WTC11 (cell line): ENCODE measurements at regions not wholly inside any gene's neighbourhood (a gene's known extent, or its start where the extent isn't known, plus 50 kb on each side); places are given as distances from the start of the nearest gene placed in this dataset.

Source experiments
- ATAC-seq: fragments of 200-7000 bp; cut with Tn5 transposase; 2 replicates; pipeline ENCODE4 v1.10.0; 2021; ENCODE audit warnings: mild to moderate bottlenecking, moderate library complexity
- CTCF ChIA-PET: fragments of 300-600 bp; sonication (Branson Sonifier 250); formaldehyde crosslinking; loops from one replicate; lab custom pipeline; 2021; ENCODE audit warnings: antibody characterized with exemption; lab: Charles Lee
- POLR2A ChIA-PET: fragments of 350-600 bp; sonication (Branson Sonifier 250); formaldehyde crosslinking; loops from one replicate; lab custom pipeline; 2021; ENCODE audit warnings: antibody characterized with exemption; lab: Charles Lee
- DNase-seq: peaks from one replicate; pipeline ENCODE4 v3.0.0; 2021; ENCODE audit warnings: low spot score
- H3K27ac Mint-ChIP-seq: 2 replicates; pipeline ENCODE4 v1.8.0; 2021; ENCODE audit warnings: mixed read lengths
- H3K27me3 Mint-ChIP-seq: 2 replicates; pipeline ENCODE4 v1.8.0; 2021; ENCODE audit warnings: low read depth, mild to moderate bottlenecking, moderate library complexity, mixed read lengths
- H3K36me3 Mint-ChIP-seq: 2 replicates; pipeline ENCODE4 v1.8.0; 2021; ENCODE audit warnings: mixed read lengths
- H3K4me1 Mint-ChIP-seq: 2 replicates; pipeline ENCODE4 v1.8.0; 2022; ENCODE audit warnings: mixed read lengths
- H3K4me3 Mint-ChIP-seq: 2 replicates; pipeline ENCODE4 v1.8.0; 2021; ENCODE audit warnings: mild to moderate bottlenecking, moderate library complexity, mixed read lengths
- H3K9me3 Mint-ChIP-seq: 2 replicates; pipeline ENCODE4 v1.8.0; 2021; ENCODE audit warnings: mixed read lengths
- ATF2 ChIP-seq: sonication (generic); formaldehyde crosslinking; IDR thresholded peaks from 2 replicates; pipeline ENCODE4 v1.8.1; 2022; ENCODE audit warnings: low read depth, missing genetic modification reagents, borderline replicate concordance
- ELF4 ChIP-seq: sonication (generic); formaldehyde crosslinking; IDR thresholded peaks from 2 replicates; pipeline ENCODE4 v1.8.1; 2022; ENCODE audit warnings: low read depth, mild to moderate bottlenecking, moderate library complexity, missing genetic modification reagents
- EMX1 ChIP-seq: fragments of 250-450 bp; sonication (Bioruptor Pico); IDR thresholded peaks from 2 replicates; pipeline ENCODE4 v1.8.0; 2021; ENCODE audit warnings: mild to moderate bottlenecking
- FOXJ3 ChIP-seq: sonication (generic); formaldehyde crosslinking; IDR thresholded peaks from 2 replicates; pipeline ENCODE4 v1.9.0; 2021; ENCODE audit warnings: missing genetic modification reagents, mild to moderate bottlenecking, borderline replicate concordance
- FOXK1 ChIP-seq: sonication (generic); formaldehyde crosslinking; IDR thresholded peaks from 2 replicates; pipeline ENCODE4 v1.8.0; 2022; ENCODE audit warnings: mild to moderate bottlenecking, moderate library complexity, missing genetic modification reagents
- FOXP1 ChIP-seq: sonication (generic); formaldehyde crosslinking; IDR thresholded peaks from 2 replicates; pipeline ENCODE4 v1.8.0; 2022; ENCODE audit warnings: missing genetic modification reagents, mild to moderate bottlenecking, moderate library complexity, borderline replicate concordance
- GABPB1 ChIP-seq: sonication (generic); formaldehyde crosslinking; IDR thresholded peaks from 2 replicates; pipeline ENCODE4 v1.8.1; 2023; ENCODE audit warnings: mild to moderate bottlenecking, missing genetic modification reagents
- HMGA2 ChIP-seq: fragments of 250-450 bp; sonication (Bioruptor Pico); IDR thresholded peaks from 2 replicates; pipeline ENCODE4 v1.4.0; 2021; ENCODE audit warnings: mild to moderate bottlenecking, moderate library complexity
- NFATC4 ChIP-seq: fragments of 250-450 bp; sonication (Bioruptor Pico); IDR thresholded peaks from 2 replicates; pipeline ENCODE4 v1.9.0; 2021; ENCODE audit warnings: mild to moderate bottlenecking
- NFYB ChIP-seq: sonication (generic); formaldehyde crosslinking; conservative IDR thresholded peaks from 2 replicates; pipeline ENCODE4 v1.8.0; 2022; ENCODE audit warnings: low read depth, missing genetic modification reagents
- NR3C1 ChIP-seq: sonication (generic); formaldehyde crosslinking; conservative IDR thresholded peaks from 2 replicates; pipeline ENCODE4 v1.8.1; 2023; ENCODE audit warnings: low read depth, mild to moderate bottlenecking, missing genetic modification reagents
- OVOL2 ChIP-seq: fragments of 250-450 bp; sonication (Bioruptor Pico); IDR thresholded peaks from 2 replicates; pipeline ENCODE4 v1.9.0; 2021; ENCODE audit warnings: mild to moderate bottlenecking, borderline replicate concordance
- RELA ChIP-seq: sonication (generic); formaldehyde crosslinking; IDR thresholded peaks from 2 replicates; pipeline ENCODE4 v1.8.1; 2022; ENCODE audit warnings: missing genetic modification reagents, mild to moderate bottlenecking, borderline replicate concordance
- TEAD1 ChIP-seq: sonication (generic); formaldehyde crosslinking; IDR thresholded peaks from 2 replicates; pipeline ENCODE4 v1.8.0; 2022; ENCODE audit warnings: mild to moderate bottlenecking, missing genetic modification reagents
- ZNF263 ChIP-seq: sonication (generic); formaldehyde crosslinking; IDR thresholded peaks from 2 replicates; pipeline ENCODE4 v1.8.1; 2022; ENCODE audit warnings: low read depth, mild to moderate bottlenecking, moderate library complexity, missing genetic modification reagents
- ZNF671 ChIP-seq: fragments of 250-450 bp; sonication (Bioruptor Pico); IDR thresholded peaks from 2 replicates; pipeline ENCODE4 v1.8.0; 2021; ENCODE audit warnings: mild to moderate bottlenecking
- TF ChIP-seq, protein P1 (sequence below): fragments of 250-450 bp; sonication (Bioruptor Pico); IDR thresholded peaks from 2 replicates; pipeline ENCODE4 v1.8.0; 2021; ENCODE audit warnings: mild to moderate bottlenecking
- TF ChIP-seq, protein P2 (sequence below): sonication (generic); formaldehyde crosslinking; IDR thresholded peaks from 2 replicates; pipeline ENCODE4 v1.8.0; 2022; ENCODE audit warnings: mild to moderate bottlenecking, missing genetic modification reagents
- TF ChIP-seq, protein P3 (sequence below): sonication (generic); formaldehyde crosslinking; IDR thresholded peaks from 2 replicates; pipeline ENCODE4 v1.8.0; 2022; ENCODE audit warnings: missing genetic modification reagents
- TF ChIP-seq, protein P4 (sequence below): sonication (generic); formaldehyde crosslinking; IDR thresholded peaks from 2 replicates; pipeline ENCODE4 v1.8.1; 2022; ENCODE audit warnings: missing genetic modification reagents, borderline replicate concordance
- TF ChIP-seq, protein P5 (sequence below): sonication (generic); formaldehyde crosslinking; IDR thresholded peaks from 2 replicates; pipeline ENCODE4 v1.8.1; 2022; ENCODE audit warnings: mild to moderate bottlenecking, moderate library complexity, missing genetic modification reagents
- TF ChIP-seq, protein P6 (sequence below): sonication (generic); formaldehyde crosslinking; IDR thresholded peaks from 2 replicates; pipeline ENCODE4 v1.8.1; 2022; ENCODE audit warnings: low read depth, mild to moderate bottlenecking, moderate library complexity, missing genetic modification reagents, borderline replicate concordance

DNA sequence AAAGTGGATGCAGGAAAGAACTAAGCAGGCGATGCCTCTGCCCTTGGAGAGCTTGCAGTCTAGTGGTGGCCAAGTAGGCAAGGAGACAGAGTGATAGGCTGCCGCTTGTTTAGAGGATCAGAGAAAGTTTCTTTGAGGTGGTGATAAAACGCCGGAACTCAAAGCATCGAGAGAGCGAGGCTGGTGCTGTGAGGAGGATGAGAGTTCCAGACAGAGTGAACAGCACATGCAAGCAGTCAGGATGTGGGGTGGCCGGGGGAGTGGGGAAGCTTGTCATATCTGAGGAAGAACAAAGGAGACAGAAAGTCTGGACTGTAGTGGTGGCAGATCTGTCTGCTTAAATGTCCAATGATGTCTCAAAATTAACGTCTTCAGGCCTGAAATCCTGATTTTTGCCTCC, 319.7 kb downstream of the SNAPC1 start:
- ChIA-PET POLR2A (no interaction called here), CTCF (no interaction called here)
- H3K27me3 Mint-ChIP-seq = no peaks in the 10 kb centered on the region
- DNase-seq = no peak
- ATAC-seq = no peak
- H3K9me3 Mint-ChIP-seq = peaks cover 15% of the 10 kb centered on the region
- peaks cover 7% of the 10 kb centered on the region for H3K4me1 Mint-ChIP-seq
- H3K4me3 Mint-ChIP-seq = no peak overlapping the region
- TF ChIP-seq ZNF671 (CRISPR knock-in tag) (no peak), RELA (CRISPR knock-in tag) (no peak), HMGA2 (CRISPR knock-in tag) (no peak), OVOL2 (CRISPR knock-in tag) (no peak), NFATC4 (CRISPR knock-in tag) (no peak)
- TF ChIP-seq, protein P1, sequence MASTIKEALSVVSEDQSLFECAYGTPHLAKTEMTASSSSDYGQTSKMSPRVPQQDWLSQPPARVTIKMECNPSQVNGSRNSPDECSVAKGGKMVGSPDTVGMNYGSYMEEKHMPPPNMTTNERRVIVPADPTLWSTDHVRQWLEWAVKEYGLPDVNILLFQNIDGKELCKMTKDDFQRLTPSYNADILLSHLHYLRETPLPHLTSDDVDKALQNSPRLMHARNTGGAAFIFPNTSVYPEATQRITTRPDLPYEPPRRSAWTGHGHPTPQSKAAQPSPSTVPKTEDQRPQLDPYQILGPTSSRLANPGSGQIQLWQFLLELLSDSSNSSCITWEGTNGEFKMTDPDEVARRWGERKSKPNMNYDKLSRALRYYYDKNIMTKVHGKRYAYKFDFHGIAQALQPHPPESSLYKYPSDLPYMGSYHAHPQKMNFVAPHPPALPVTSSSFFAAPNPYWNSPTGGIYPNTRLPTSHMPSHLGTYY (CRISPR knock-in tag) = no peak
- TF ChIP-seq, protein P2, sequence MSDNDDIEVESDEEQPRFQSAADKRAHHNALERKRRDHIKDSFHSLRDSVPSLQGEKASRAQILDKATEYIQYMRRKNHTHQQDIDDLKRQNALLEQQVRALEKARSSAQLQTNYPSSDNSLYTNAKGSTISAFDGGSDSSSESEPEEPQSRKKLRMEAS (CRISPR knock-in tag) = no peak
- TF ChIP-seq, protein P3, sequence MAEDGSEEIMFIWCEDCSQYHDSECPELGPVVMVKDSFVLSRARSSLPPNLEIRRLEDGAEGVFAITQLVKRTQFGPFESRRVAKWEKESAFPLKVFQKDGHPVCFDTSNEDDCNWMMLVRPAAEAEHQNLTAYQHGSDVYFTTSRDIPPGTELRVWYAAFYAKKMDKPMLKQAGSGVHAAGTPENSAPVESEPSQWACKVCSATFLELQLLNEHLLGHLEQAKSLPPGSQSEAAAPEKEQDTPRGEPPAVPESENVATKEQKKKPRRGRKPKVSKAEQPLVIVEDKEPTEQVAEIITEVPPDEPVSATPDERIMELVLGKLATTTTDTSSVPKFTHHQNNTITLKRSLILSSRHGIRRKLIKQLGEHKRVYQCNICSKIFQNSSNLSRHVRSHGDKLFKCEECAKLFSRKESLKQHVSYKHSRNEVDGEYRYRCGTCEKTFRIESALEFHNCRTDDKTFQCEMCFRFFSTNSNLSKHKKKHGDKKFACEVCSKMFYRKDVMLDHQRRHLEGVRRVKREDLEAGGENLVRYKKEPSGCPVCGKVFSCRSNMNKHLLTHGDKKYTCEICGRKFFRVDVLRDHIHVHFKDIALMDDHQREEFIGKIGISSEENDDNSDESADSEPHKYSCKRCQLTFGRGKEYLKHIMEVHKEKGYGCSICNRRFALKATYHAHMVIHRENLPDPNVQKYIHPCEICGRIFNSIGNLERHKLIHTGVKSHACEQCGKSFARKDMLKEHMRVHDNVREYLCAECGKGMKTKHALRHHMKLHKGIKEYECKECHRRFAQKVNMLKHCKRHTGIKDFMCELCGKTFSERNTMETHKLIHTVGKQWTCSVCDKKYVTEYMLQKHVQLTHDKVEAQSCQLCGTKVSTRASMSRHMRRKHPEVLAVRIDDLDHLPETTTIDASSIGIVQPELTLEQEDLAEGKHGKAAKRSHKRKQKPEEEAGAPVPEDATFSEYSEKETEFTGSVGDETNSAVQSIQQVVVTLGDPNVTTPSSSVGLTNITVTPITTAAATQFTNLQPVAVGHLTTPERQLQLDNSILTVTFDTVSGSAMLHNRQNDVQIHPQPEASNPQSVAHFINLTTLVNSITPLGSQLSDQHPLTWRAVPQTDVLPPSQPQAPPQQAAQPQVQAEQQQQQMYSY (CRISPR knock-in tag) = no peak
- H3K27ac Mint-ChIP-seq = no peak overlapping the region
- H3K36me3 Mint-ChIP-seq = peaks cover 8% of the 10 kb centered on the region; the same call in 1 of the 2 replicates

- Mint-ChIP-seq H3K4me3 (no peak overlapping the region), H3K36me3 (peaks cover 8% of the 10 kb centered on the region; the same call in 1 of the 2 replicates), H3K27me3 (no peaks in the 10 kb centered on the region), H3K27ac (no peak overlapping the region), H3K4me1 (peaks cover 3% of the 10 kb centered on the region), H3K9me3 (peaks cover 15% of the 10 kb centered on the region)
- POLR2A ChIA-PET = no interaction called here
- CTCF ChIA-PET = no interaction called here
- TF ChIP-seq, protein P4, sequence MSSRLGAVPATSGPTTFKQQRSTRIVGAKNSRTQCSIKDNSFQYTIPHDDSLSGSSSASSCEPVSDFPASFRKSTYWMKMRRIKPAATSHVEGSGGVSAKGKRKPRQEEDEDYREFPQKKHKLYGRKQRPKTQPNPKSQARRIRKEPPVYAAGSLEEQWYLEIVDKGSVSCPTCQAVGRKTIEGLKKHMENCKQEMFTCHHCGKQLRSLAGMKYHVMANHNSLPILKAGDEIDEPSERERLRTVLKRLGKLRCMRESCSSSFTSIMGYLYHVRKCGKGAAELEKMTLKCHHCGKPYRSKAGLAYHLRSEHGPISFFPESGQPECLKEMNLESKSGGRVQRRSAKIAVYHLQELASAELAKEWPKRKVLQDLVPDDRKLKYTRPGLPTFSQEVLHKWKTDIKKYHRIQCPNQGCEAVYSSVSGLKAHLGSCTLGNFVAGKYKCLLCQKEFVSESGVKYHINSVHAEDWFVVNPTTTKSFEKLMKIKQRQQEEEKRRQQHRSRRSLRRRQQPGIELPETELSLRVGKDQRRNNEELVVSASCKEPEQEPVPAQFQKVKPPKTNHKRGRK (CRISPR knock-in tag) = no peak
- TF ChIP-seq ZNF263 (CRISPR knock-in tag) = no peak
- TF ChIP-seq, protein P5, sequence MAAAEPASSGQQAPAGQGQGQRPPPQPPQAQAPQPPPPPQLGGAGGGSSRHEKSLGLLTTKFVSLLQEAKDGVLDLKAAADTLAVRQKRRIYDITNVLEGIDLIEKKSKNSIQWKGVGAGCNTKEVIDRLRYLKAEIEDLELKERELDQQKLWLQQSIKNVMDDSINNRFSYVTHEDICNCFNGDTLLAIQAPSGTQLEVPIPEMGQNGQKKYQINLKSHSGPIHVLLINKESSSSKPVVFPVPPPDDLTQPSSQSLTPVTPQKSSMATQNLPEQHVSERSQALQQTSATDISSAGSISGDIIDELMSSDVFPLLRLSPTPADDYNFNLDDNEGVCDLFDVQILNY (CRISPR knock-in tag) = no peak
- TF ChIP-seq NR3C1 (CRISPR knock-in tag) = no peak
- no peak for TF ChIP-seq EMX1 (CRISPR knock-in tag)
- TF ChIP-seq FOXJ3 = no peak
- TF ChIP-seq, protein P6, sequence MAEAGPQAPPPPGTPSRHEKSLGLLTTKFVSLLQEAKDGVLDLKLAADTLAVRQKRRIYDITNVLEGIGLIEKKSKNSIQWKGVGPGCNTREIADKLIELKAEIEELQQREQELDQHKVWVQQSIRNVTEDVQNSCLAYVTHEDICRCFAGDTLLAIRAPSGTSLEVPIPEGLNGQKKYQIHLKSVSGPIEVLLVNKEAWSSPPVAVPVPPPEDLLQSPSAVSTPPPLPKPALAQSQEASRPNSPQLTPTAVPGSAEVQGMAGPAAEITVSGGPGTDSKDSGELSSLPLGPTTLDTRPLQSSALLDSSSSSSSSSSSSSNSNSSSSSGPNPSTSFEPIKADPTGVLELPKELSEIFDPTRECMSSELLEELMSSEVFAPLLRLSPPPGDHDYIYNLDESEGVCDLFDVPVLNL (CRISPR knock-in tag) = no peak
- TF ChIP-seq TEAD1 (CRISPR knock-in tag) = no peak
- TF ChIP-seq NFYB (CRISPR knock-in tag) = no peak
- no peak for TF ChIP-seq NFATC4 (CRISPR knock-in tag)
- no peak for TF ChIP-seq ATF2
- TF ChIP-seq GABPB1 (CRISPR knock-in tag) = no peak
- no peak for TF ChIP-seq ELF4
- TF ChIP-seq FOXP1 (CRISPR knock-in tag) = no peak
- TF ChIP-seq FOXK1 (CRISPR knock-in tag) = no peak
- DNase-seq = no peak
- no peak for ATAC-seq
Measured at GRCh38 chr14:62082779-62083178, 320.6 kb downstream of the SNAPC1 start.
